SK-N-SH (cell line): ENCODE measurements at regions not wholly inside any gene's neighbourhood (a gene's known extent, or its start where the extent isn't known, plus 50 kb on each side); places are given as distances from the start of the nearest gene placed in this dataset.

Experiments used
- CTCF ChIA-PET: fragments of 300-600, 350-600 bp; formaldehyde crosslinking; extraction: SDS; loops from one replicate; lab custom pipeline; 2021; lab: Yijun Ruan, JAX
- POLR2A ChIA-PET: fragments of 350-600 bp; sonication (Branson Sonifier 250); formaldehyde crosslinking; extraction: SDS; loops from one replicate; lab custom pipeline; 2020; ENCODE audit warnings: antibody characterized with exemption, inconsistent platforms; lab: Yijun Ruan, JAX
- DNase-seq: peaks from one replicate; pipeline ENCODE4 v3.0.0; 2012
- H2AFZ ChIP-seq: fragments of 200-600 bp; sonication (generic); 2 replicates; pipeline ENCODE4 v1.8.1; 2016; ENCODE audit warnings: antibody characterized with exemption, mild to moderate bottlenecking, low read depth
- H3F3A ChIP-seq: fragments of 200-600 bp; sonication (generic); replicated peaks from 2 replicates; pipeline ENCODE3; 2016; ENCODE audit warnings: antibody characterized with exemption, mild to moderate bottlenecking; ENCODE audit not compliant: insufficient read depth
- H3K27ac ChIP-seq, 2 experiments: fragments of 200-500 bp in 1 of 2; fragments of 200-600 bp in 1 of 2; sonication (Bioruptor generic) in 1 of 2; sonication (generic), shearing (Covaris generic) in 1 of 2; 2 replicates each; pipeline versions ENCODE4 v1.5.1 to v1.6.1; 2014 to 2016; ENCODE audit warnings: low read depth in 2 of 2, inconsistent platforms in 1 of 2, low read length in 1 of 2, mild to moderate bottlenecking in 1 of 2, mixed read lengths in 1 of 2
- H3K27me3 ChIP-seq: fragments of 200-600 bp; sonication (generic), shearing (Covaris generic); 2 replicates; pipeline ENCODE4 v1.6.1; 2016; ENCODE audit warnings: mixed run types; ENCODE audit not compliant: insufficient read depth
- H3K36me3 ChIP-seq, 2 experiments: fragments of 200-500 bp in 1 of 2; fragments of 200-600 bp in 1 of 2; sonication (Bioruptor generic) in 1 of 2; sonication (generic) in 1 of 2; replicated peaks in 1 of 2; 2 replicates each; pipeline versions ENCODE3 to v1.5.1; 2014 to 2016; ENCODE audit warnings: low read length in 1 of 2, mild to moderate bottlenecking in 1 of 2; ENCODE audit not compliant: insufficient read depth in 2 of 2, control insufficient read depth in 1 of 2
- H3K4me1 ChIP-seq, 2 experiments: fragments of 200-500 bp in 1 of 2; fragments of 200-600 bp in 1 of 2; sonication (Bioruptor generic) in 1 of 2; sonication (generic), shearing (Covaris generic) in 1 of 2; 2 replicates each; pipeline versions ENCODE4 v1.5.1 to v1.6.1; 2014 to 2016; ENCODE audit warnings: low read depth in 1 of 2, low read length in 1 of 2, mixed run types in 1 of 2; ENCODE audit not compliant: insufficient read depth in 2 of 2, control insufficient read depth in 1 of 2
- H3K4me2 ChIP-seq: fragments of 200-600 bp; sonication (generic), shearing (Covaris generic); 2 replicates; pipeline ENCODE4 v1.6.1; 2017; ENCODE audit warnings: mixed run types
- H3K4me3 ChIP-seq, 2 experiments: fragments of 200-500 bp in 1 of 2; fragments of 200-600 bp in 1 of 2; sonication (Bioruptor generic) in 1 of 2; sonication (generic), shearing (Covaris generic) in 1 of 2; 2 replicates each; pipeline versions ENCODE4 v1.5.1 to v1.8.1; 2014 to 2016; ENCODE audit warnings: low read depth in 2 of 2, inconsistent platforms in 1 of 2, low read length in 1 of 2, mild to moderate bottlenecking in 1 of 2, mixed read lengths in 1 of 2, moderate library complexity in 1 of 2
- H3K79me2 ChIP-seq: fragments of 200-600 bp; sonication (generic); 2 replicates; pipeline ENCODE4 v1.8.1; 2017; ENCODE audit warnings: mild to moderate bottlenecking; ENCODE audit not compliant: insufficient read depth
- H3K9ac ChIP-seq: fragments of 200-600 bp; sonication (generic); 2 replicates; pipeline ENCODE4 v1.6.1; 2017; ENCODE audit warnings: mixed run types
- H3K9me2 ChIP-seq: fragments of 200-600 bp; sonication (generic); 2 replicates; pipeline ENCODE4 v1.6.1; 2017; ENCODE audit warnings: mixed run types
- H3K9me3 ChIP-seq: fragments of 200-600 bp; sonication (generic); 2 replicates; pipeline ENCODE4 v1.6.1; 2017; ENCODE audit warnings: mixed run types, mild to moderate bottlenecking, moderate library complexity
- H4K20me1 ChIP-seq: fragments of 200-600 bp; sonication (generic); 2 replicates; pipeline ENCODE4 v1.6.1; 2017; ENCODE audit warnings: mild to moderate bottlenecking, mixed run types; ENCODE audit not compliant: insufficient read depth
- CHD2 ChIP-seq: fragments of 150-350 bp; IDR thresholded peaks from 2 replicates; pipeline ENCODE4 v1.6.1; 2018; ENCODE audit warnings: low read length; ENCODE audit not compliant: partially characterized antibody
- EP300 ChIP-seq, 2 experiments: IDR thresholded peaks; 2 replicates each; pipeline versions ENCODE4 v1.4.0 to v1.6.1; 2012; ENCODE audit warnings: borderline replicate concordance in 1 of 2, low read depth in 1 of 2, low read length in 1 of 2
- FOSL2 ChIP-seq: IDR thresholded peaks from 2 replicates; pipeline ENCODE4 v1.4.0; 2012; ENCODE audit warnings: low read depth, mild to moderate bottlenecking, moderate library complexity, borderline replicate concordance
- FOXJ3 ChIP-seq: sonication (generic); formaldehyde crosslinking; IDR thresholded peaks from 2 replicates; pipeline ENCODE4 v1.5.1; 2020; ENCODE audit warnings: mild to moderate bottlenecking, missing genetic modification reagents
- FOXM1 ChIP-seq: IDR thresholded peaks from 2 replicates; pipeline ENCODE4 v1.4.0; 2012; ENCODE audit warnings: low read depth, mild to moderate bottlenecking
- IRF3 ChIP-seq: fragments of 150-350 bp; IDR thresholded peaks from 2 replicates; pipeline ENCODE4 v1.6.1; 2016; ENCODE audit warnings: mild to moderate bottlenecking, low read depth, low read length
- MAX ChIP-seq: IDR thresholded peaks from 2 replicates; pipeline ENCODE4 v1.4.0; 2012; ENCODE audit warnings: low read depth
- NRF1 ChIP-seq: IDR thresholded peaks from 2 replicates; pipeline ENCODE4 v1.6.1; 2012; ENCODE audit warnings: low read depth, mild to moderate bottlenecking, low read length
- POLR2AphosphoS5 ChIP-seq: IDR thresholded peaks from 2 replicates; pipeline ENCODE4 v1.6.1; 2012; ENCODE audit warnings: low read depth, low read length
- RAD21 ChIP-seq: IDR thresholded peaks from 2 replicates; pipeline ENCODE4 v1.6.1; 2012; ENCODE audit warnings: mild to moderate bottlenecking, low read length
- RCOR1 ChIP-seq: fragments of 150-350 bp; IDR thresholded peaks from 2 replicates; pipeline ENCODE4 v1.6.1; 2017; ENCODE audit warnings: antibody characterized with exemption, low read length
- SIN3A ChIP-seq: IDR thresholded peaks from 2 replicates; pipeline ENCODE4 v1.6.1; 2012; ENCODE audit warnings: low read depth, mild to moderate bottlenecking, low read length, moderate library complexity, borderline replicate concordance
- TAF1 ChIP-seq: IDR thresholded peaks from 2 replicates; pipeline ENCODE4 v1.6.1; 2012; ENCODE audit warnings: low read depth, mild to moderate bottlenecking, low read length, moderate library complexity, borderline replicate concordance
- USF2 ChIP-seq: fragments of 150-350 bp; IDR thresholded peaks from 2 replicates; pipeline ENCODE4 v1.6.1; 2017; ENCODE audit warnings: antibody characterized with exemption, low read length, low read depth, borderline replicate concordance
- WGBS: methylation state at CpG from one replicate; pipeline ENCODE4 v1.1.6; 2017; ENCODE audit warnings: low lambda C conversion rate; 5-methylcytosine and 5-hydroxymethylcytosine counted together

- POLR2A ChIA-PET = no interaction called here
- CTCF ChIA-PET = no interaction called here
Measured at GRCh38 chr9:82706786-82707185, 356.2 kb downstream of the RASEF start.

GRCh38 chr9:82716821-82717220 lies 346.1 kb downstream of the RASEF start:
- CTCF ChIA-PET = no interaction called here
- Histone ChIP-seq H3K79me2 (no peaks in the 10 kb centered on the region), H3K9me3 (no peaks in the 10 kb centered on the region), H2AFZ (no peak overlapping the region), H3K4me2 (no peak overlapping the region), H3K27me3 (no peaks in the 10 kb centered on the region), H3K4me1 (no peaks in the 10 kb centered on the region), H4K20me1 (no peaks in the 10 kb centered on the region), H3K36me3 (no peaks in the 10 kb centered on the region), H3K9me2 (no peaks in the 10 kb centered on the region), H3F3A (no peaks in the 10 kb centered on the region), H3K9ac (no peak overlapping the region), H3K4me3 (no peak overlapping the region), H3K27ac (no peak overlapping the region)
- WGBS = 17% methylated on average over 2 of the region's 2 CpGs
- TF ChIP-seq TAF1 (no peak), MAX (no peak), POLR2AphosphoS5 (no peak), RCOR1 (no peak), RAD21 (no peak), EP300 (IDR thresholded peaks at IDR 0.05; ENCODE audit: borderline replicate concordance in 1 of 2, low read depth in 1 of 2, low read length in 1 of 2) (no peak)
- POLR2A ChIA-PET = no interaction called here
- DNase-seq = no peak

More at GRCh38 chr9:82706786-82707185, 356.2 kb downstream of the RASEF start:
- Histone ChIP-seq H3K4me2 (no peak overlapping the region), H2AFZ (no peak overlapping the region), H3K9me3 (no peaks in the 10 kb centered on the region)
- TF ChIP-seq FOXM1 (no peak), FOSL2 (no peak), RCOR1 (no peak), SIN3A (no peak), POLR2AphosphoS5 (no peak), CHD2 (no peak), IRF3 (no peak), NRF1 (no peak), USF2 (no peak), FOXJ3 (CRISPR knock-in tag) (no peak)
- TF ChIP-seq, all 33 proteins: peak for 0
- H3K27ac ChIP-seq = no peak overlapping the region
- no peaks in the 10 kb centered on the region for H3K9me2 ChIP-seq
- H3K4me1 ChIP-seq = no peaks in the 10 kb centered on the region
- WGBS = 16% methylated on average over 4 of the region's 5 CpGs
- no peak for DNase-seq
- no peaks in the 10 kb centered on the region for H3K27me3 ChIP-seq
- no peak overlapping the region for H3K4me3 ChIP-seq
- H3K9ac ChIP-seq = no peak overlapping the region
- H3K79me2 ChIP-seq = no peaks in the 10 kb centered on the region
- no peaks in the 10 kb centered on the region for H3K36me3 ChIP-seq
- no peaks in the 10 kb centered on the region for H3F3A ChIP-seq
- H4K20me1 ChIP-seq = no peaks in the 10 kb centered on the region
